Frontal cortex (tissue), 3 donors: ENCODE measurements at regions not wholly inside any gene's neighbourhood (a gene's known extent, or its start where the extent isn't known, plus 50 kb on each side); places are given as distances from the start of the nearest gene placed in this dataset.
"Not testable (repeated sequence)": the region's sequence is repeated elsewhere in the genome, so short reads cannot be mapped to it uniquely, and the experiment has no call there.

Experiments
- DNase-seq, 2 donors: peaks; one replicate each; pipeline ENCODE4 v3.0.0; 2012; ENCODE audit warnings: low spot score in 2 of 2
- FAIRE-seq: peaks from 2 replicates; lab custom pipeline; 2012; peaks lifted over from hg19 to GRCh38; lab: Jason Lieb, UNC
- donor health status: control.
- donor health status: control.
- donor health status: control.

DNA sequence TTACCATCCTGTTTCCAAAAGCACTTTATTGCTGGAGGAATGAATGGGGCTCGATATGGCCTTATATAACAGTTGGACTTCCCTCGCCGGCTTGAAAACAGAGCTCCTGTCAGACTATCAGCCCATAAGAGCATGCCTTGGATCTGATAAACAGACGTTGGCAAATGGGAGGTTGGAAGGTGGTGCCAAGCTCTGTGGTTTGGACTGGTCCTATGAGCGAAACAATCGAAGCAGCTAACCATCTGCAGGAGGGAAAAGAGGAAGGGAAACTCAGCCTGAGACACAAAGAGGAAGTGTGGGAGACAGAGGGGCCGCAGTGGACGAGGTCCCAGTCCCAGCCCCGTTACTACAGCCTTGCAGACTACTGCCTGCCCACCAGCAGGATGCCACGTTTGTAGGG is 92.9 kb downstream of the TFAP2C start:
- FAIRE-seq (no peak), DNase-seq (no peak)

DNA sequence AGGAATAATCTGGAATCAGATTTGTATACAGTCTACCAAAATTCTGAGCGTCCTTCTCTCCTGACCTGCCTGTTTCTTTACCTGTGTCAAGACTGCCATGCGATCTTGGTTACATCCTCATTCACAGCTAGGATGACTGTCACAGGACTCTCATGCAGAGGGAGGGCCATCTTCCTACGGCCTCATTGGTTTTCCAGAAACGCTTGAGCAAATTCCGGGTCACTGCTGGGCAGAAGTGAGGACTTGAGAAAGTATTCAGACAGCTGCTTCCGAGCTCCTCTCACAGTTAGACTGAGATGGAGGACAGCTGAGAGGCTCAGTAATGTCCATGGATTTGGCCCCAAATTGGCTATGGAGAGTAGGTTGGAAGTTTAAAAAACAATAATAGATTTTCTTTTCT is 94.2 kb downstream of the TFAP2C start:
- FAIRE-seq (no peak), DNase-seq (no peak)

DNA sequence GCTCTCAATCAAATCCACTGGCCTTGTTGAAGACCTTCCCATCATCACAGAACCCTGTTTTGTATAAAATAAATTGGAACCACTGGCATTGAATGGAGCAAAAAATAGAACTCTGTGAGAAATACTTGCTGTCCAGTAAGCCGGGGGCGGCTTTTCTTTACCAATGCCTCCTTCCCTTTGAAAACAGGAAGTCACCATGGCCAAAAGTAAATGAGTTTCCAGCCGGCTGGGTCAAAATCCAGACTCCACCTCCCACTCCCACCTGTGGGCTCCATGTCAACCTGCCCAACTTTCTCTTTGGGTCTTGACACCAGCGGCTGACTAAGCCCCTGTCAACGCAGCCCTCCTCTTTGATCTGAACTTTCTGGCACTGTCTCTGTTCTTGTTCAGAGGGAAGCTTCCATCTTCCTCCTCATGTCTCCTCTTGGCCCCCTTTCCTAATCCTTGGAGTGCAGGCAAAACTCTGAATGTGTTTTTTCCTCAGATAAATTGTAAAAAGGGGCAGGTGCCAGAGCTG is 95.2 kb downstream of the TFAP2C start:
- no peak for FAIRE-seq

DNA sequence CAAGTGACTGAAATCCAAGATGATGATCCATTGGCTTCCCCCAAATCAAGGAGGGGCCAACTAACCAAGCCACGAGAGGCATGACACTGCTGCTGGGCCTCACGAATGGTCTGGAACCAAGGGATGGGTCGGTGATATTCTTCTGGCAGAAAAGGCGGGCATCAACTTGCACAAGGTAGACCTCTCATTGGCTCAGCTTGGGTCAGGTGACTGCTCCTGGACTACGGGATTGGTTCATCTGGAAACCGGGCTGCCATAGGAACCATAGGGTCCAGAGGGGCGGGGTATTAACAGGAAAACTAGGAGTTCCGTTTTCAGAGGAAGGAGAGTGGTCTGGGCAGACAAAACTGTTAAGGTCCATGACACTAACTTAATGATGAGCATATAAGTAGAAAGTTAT is 100.9 kb downstream of the TFAP2C start:
- DNase-seq (no peak), FAIRE-seq (no peak)

More for the DNA sequence above, 95.2 kb downstream of the TFAP2C start:
- DNase-seq: no peak

DNA sequence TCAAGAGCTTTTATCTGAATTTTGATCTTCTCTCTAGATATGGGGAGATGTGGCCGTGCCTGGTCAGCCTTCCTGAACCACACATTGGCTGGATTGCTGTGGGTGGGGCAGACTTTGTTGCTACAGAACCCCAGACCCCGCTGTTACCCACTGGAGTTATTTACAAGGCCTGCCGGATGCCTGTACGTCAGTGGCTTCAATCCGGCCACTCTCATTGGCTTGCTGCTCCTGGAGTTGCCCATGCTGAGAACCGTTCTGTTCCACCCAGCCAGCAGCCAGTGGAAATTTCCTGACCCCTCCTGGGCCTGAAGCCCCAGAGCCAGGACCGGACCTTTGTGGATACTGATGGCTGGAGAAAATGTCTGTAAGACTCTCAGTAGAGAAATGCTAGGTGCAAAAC is 101.9 kb downstream of the TFAP2C start:
- DNase-seq (no peak), FAIRE-seq (no peak)

DNA sequence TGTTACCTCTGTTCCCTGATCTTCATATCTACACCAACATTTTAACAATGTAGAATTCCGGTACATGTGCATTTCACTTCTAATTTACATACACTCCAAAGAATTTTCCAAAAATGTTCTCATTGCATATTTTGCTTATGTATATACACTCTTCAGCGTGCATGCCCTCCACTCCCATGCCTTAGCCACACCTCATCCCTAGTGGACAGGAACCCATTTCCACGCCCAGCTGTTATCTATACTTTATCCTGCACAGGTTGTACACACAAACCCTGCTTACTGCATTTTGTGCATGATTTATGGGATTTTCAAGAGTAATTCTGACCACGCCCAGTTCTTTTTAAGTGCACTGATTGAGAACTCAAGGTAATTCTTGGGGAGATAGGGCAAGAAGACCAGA is 102.4 kb downstream of the TFAP2C start:
- DNase-seq (no peak), FAIRE-seq (no peak)

DNA sequence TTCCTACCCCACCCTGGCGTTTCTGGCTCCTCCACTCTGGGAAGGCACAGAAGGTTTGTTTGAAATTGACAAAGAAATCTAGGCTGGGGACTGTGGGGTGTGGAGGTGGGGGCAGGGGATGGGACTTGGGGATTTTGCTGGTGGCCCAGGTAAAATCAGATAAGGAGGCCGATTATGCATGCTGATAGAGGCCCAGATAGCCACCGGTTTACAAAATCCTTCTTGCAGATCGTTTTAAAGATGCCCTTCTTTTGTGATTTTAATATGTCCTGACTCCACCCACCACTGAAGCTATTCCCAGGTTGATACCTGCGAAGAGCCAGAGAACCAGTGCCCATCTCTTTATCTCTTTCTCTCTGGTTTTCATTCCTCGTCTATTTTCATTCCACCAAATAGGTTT is 104.9 kb downstream of the TFAP2C start:
- DNase-seq (no peak), FAIRE-seq (no peak)

DNA sequence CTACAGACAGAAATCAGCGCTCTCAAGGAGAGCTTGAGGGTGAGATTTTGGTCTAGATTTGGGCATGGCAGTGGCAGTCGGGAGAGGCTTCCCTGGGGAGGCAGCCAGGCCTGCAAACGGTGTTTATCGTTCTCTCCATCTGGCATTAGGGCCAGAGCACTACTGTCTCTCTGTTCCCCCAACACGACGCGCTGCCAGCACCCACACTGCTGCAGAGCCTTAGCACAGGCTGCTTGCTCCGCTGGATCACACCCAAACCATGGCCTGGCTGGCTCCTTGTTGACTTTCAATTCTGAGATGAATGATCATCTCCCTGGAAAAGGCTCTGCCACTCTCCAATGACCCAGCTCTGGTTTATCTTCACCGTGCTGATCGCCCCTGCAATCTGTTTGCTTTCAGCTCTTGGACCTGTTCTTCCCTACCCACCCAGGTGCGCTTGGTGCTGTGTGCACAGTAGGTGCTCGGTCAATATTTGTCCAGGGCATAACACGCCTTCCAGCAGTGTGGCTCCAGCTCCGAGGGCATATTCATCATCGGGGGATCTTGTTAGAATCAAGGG is 106.1 kb downstream of the TFAP2C start:
- no peak for DNase-seq
- FAIRE-seq: no peak

DNA sequence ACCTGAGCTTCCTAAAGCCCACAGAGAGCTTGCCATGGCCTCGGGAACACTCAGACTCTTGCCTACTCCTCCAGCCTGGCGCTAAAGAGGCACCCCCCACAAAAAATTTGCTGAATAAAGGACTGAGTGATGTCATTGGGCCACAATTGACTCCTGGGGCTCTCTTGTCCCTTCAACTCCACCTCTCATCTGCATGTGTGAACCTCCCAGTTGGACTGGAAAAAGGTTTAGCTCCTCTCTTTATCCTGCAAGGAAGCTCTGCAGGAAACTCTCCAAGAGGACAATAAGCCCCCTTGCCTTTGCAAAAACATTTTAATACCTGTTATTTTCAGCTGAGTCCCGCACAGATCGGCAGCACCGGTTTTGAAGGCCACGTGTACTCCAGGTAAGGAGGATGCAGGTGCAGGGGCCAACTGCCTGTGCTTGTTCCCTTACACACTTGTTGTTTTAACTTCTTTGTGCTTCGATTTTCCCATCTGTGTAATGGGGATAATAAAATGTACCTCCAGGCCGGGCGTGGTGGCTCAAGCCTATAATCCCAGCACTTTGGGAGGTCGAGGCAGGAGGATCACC is 107.3 kb downstream of the TFAP2C start:
- DNase-seq (no peak), FAIRE-seq (no peak)

DNA sequence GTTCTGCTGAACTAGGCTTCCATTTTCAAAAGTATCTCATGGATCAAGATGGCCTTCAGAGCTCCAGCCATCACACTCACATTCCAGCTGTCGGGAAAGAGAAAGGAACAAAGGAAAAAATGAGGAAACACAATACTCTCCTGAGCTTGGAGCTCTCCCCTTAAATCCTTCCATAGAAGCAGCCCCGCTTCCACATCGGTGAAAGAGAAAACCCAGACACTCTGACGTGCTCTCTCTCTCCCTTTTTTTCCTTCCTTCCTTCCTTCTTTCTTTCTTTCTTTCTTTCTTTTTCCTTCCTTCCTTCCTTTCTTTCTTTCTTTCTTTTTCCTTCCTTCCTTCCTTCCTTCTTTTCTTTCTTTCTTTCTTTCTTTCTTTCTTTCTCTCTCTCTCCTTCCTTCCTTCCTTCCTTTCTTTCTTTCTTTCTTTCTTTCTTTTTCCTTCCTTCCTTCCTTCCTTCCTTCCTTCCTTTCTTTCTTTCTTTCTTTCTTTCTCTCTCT is 115.3 kb downstream of the TFAP2C start:
- DNase-seq, FAIRE-seq: not testable (repeated sequence)

DNA sequence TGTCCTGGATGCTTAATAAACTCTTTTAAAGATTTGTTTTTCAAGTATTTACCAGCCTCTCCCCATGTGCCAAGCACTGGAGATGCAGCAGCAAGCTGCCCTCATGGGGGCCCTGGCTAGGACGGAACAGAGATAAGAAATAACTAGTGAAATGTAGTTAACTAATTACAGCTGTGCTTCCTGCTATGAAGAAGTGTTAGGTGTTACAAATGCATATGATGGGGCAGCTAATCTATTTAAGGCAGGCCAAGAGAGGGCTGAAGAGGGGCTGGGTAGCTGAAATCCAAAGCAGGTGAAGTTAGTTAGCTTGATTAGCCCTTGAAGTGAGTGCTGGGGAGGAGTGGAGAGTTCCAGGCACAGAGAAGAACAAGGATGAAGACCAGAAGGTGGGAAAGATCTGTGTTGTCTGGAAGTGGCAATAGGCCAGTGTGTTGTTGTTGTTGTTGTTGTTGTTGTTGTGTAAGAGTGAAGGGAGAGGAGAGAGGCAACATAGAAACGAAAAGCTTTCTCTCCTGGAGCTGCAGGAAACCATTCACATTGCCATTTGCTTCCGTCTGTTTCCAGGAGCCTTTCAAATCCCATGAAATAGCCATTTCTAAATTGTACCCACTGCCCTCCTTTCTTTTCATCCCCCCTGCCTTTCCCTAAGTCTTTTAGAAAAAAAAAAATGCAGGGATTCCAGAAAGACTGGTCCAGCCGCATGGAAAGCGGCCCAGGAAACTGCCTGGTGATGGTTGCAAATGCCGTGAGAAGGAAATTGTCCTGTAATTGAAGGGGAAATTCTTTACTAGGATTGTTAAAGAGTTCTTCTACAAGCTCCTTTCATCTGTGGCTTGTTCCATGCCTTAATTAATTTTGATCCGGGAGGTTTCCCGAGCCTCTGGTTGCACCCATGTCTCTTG is 119.6 kb downstream of the TFAP2C start:
- no peak for FAIRE-seq
- DNase-seq: no peak

DNA sequence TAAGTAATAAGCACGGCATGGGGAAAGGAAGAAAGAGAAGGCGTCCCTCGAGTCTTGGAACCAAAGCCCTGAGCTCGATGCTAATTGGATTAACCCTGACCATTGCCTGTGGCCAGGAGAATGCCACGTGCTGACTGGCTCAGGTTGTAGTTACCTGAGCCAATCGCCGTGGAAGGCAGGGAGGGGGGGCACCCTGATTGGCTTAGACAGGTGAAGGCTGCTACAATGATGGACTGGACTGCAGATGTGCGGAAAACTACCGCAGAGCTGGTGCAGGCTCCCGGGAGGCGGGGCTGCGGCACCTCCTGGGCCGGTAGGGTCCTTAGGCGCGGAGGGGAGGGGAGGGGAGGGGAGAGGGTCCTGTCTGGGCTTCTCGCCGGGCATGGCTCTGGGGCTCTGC is 121.3 kb downstream of the TFAP2C start:
- DNase-seq: no peak
- FAIRE-seq: no peak

DNA sequence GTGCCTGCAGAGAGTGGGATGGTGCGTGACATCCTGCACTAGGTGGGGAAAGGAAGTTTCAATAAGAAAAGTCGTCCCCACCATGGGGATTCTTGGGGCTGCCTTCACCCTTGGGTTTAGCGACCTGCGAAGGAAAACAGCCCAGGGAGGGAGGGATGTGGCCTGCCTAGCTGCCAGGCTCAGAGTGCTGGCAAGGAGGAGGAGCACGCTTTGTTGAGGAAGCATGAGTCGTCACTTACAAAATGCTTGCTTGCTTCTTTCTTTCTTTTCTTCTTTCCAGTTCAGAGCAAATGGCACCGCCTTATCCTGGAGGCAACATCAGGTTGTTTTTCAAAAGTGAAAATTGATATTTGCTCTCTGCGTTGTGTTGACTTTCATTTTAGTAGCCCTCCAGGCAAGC is 123.2 kb downstream of the TFAP2C start:
- FAIRE-seq (no peak), DNase-seq (no peak)

DNA sequence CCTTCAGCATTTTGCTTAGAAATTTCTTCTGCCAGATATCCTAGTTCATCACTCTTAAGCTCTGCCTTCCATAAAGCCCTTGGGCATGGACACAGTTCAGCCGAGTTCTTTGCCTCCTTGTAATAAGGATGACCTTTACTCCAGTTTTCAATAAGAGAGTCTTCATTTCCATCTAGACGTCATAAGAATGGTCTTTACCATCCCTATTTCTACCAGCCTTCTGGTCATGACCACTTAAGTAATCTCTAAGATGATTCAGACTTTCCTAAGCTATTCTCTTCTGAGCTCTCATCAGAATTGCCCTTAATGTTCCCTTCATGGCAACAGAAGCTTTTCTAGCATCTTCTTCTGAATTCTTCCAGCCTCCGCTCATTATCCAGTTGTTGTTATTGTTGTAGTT is 126.1 kb downstream of the TFAP2C start:
- DNase-seq (no peak), FAIRE-seq (no peak)

DNA sequence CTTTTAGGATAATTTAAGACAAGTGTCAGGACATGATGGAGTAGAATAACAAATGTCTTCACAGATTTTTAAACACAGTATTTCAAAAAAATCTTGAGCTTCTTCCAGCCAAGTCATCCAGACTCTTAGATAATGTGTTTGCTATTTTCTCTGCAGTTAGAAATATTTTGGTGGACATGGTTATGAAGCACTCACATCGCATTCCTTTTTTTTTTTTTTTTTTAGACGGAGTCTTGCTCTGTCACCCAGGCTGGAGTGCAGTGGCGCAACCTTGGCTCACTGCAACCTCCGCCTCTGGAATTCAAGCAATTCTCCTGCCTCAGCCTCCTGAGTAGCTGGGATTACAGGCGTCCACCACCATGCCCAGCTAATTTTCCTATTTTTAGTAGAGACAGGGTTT is 127.6 kb downstream of the TFAP2C start:
- DNase-seq, FAIRE-seq: not testable (repeated sequence)

DNA sequence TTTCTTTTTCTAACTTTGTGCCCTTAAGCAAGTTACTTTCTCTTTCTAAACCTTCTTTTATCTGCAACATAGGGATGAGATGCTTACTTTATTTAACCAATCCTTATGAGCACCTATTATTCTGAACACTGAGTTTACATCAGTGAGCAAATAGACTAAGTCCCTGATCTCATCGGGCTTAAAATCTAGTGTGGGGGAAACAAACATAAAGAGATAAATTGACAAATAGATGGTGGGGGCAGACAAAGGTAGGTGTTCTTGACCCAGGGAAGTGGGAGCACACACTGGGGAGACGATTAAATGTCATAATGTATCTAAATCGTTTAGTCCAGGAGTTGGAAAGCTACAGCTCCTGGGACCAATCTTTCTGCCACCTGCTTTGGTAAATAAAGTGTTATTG is 129.6 kb downstream of the TFAP2C start:
- FAIRE-seq (no peak), DNase-seq (no peak)

DNA sequence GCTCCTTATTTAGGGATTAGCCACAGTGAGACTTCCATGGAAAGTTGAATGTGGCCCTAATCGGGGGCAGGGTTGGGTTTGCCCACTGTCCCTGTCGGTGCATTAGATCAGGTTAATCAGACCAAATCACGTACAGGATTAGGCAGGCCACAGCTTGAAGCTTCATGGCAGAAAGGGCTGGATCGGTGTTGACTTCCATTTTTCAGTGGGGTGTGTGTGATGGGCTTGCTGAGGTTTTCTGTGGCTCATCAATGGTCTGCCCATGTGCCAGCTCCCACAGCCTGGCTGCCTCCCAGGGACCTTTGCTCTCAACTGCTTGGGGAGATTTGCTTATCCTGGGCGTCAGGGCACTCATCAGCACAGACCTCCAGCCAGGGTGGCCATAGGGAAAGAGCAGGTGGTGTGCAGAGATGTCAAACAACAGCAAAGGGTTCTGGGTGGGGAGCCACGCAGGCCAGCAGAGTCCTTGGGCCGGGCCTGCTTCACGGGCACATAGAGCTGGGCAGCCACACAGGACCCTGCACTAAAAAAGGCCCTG is 130.7 kb downstream of the TFAP2C start:
- FAIRE-seq (no peak), DNase-seq (no peak)

DNA sequence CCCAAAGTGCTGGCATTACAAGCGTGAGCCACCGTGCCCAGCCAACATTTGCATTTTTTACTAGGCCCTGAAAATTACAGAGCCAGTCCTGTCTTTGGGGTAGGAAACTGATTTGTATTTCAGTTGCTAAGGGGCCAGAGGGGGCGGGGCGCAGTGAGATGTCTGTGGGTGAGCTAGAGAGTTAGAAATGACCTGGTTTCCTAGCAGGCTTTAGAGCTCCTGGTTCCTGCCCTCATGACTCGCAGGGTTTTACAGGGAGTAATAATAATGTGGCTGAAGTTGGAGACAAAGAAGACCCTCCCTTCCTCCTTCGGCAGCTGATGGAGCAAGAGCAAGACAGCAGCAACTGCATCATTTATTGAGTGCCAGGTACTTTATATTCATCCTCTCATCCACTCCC is 131.5 kb downstream of the TFAP2C start:
- FAIRE-seq (no peak), DNase-seq (no peak)

DNA sequence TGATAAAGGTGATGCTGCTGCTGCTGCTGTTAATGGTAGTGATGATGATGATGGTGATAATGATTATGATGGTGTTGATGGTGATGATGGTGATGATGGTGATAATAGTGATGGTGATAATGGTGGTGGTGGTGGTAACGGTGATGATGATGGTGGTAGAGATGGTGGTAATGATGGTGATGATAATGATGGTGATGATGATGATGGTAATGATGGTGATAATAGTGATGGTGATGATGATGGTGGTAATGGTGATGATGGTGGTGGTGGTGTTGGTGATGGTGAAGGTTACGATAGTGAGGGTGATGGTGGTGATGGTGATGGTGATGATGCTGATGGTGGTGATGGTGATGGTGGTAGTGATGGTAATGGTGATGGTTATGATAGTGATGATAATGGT is 132.3 kb downstream of the TFAP2C start:
- no peak for FAIRE-seq
- DNase-seq: no peak

DNA sequence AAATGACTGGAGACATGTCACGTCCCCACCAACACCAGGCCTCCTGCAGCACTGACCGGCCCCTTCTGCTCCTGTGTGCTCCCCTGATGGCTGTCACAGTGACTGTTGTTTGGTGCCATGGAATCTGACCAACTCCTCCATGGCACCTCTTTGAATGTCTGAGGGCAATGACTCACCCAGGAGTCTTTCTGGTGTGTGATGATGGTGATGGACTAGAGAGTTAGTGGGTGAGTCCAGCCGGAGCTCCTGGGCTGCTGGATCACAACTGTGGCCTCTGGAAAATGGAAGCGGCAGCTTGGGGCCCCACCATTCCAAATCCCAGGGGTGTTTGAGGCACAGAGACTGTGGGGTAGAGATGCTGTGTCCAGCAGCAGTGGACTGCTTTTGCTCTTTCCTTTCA is 133.3 kb downstream of the TFAP2C start:
- FAIRE-seq (no peak), DNase-seq (no peak)

DNA sequence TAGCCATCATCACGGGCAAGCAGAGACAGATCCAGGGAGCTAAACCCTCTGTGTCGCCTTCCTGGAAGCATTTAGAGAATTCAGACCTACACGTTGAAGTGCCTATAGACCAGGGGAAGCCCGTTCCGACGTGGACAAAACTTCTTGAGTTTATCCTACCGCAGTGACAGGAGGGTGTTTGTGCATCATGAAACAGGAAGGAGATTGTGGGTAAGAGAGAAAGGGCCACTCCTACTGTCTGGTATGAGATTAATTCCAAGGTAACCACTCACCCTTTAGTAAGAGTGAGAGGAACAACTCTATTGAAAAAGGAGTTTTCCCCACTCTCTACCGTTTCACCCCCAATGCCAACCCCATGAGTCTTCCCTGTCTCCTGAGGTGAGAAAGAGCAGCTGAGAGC is 133.7 kb downstream of the TFAP2C start:
- FAIRE-seq: no peak
- DNase-seq: no peak
